H1 (cell line): ENCODE measurements at regions not wholly inside any gene's neighbourhood (a gene's known extent, or its start where the extent isn't known, plus 50 kb on each side); places are given as distances from the start of the nearest gene placed in this dataset.

Source experiments
- EGR1 ChIP-seq: IDR thresholded peaks from 2 replicates; pipeline ENCODE4 v1.6.1; 2011; ENCODE audit warnings: low read depth, low read length, borderline replicate concordance
- TF ChIP-seq, protein P1 (sequence below), 3 experiments: IDR thresholded peaks; 1 replicate in 2 of 3; 2 replicates in 1 of 3; pipeline versions ENCODE4 v1.5.1 to v1.6.1; 2011; ENCODE audit warnings: low read length in 3 of 3, mild to moderate bottlenecking in 3 of 3, inconsistent platforms in 2 of 3, low read depth in 1 of 3, moderate library complexity in 1 of 3; ENCODE audit not compliant: insufficient read depth in 1 of 3; ENCODE audit errors: control extremely low read depth in 1 of 3

GRCh38 chr5:68087866-68088265 lies 127.7 kb upstream of the PIK3R1 start:
- TF ChIP-seq, protein P1, sequence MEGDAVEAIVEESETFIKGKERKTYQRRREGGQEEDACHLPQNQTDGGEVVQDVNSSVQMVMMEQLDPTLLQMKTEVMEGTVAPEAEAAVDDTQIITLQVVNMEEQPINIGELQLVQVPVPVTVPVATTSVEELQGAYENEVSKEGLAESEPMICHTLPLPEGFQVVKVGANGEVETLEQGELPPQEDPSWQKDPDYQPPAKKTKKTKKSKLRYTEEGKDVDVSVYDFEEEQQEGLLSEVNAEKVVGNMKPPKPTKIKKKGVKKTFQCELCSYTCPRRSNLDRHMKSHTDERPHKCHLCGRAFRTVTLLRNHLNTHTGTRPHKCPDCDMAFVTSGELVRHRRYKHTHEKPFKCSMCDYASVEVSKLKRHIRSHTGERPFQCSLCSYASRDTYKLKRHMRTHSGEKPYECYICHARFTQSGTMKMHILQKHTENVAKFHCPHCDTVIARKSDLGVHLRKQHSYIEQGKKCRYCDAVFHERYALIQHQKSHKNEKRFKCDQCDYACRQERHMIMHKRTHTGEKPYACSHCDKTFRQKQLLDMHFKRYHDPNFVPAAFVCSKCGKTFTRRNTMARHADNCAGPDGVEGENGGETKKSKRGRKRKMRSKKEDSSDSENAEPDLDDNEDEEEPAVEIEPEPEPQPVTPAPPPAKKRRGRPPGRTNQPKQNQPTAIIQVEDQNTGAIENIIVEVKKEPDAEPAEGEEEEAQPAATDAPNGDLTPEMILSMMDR (IDR thresholded peaks at IDR 0.05; ENCODE audit: control extremely low read depth in 1 of 3, insufficient read depth in 1 of 3, low read depth in 1 of 3, low read length in 3 of 3), result no peak
- no peak for TF ChIP-seq EGR1
